ENCODE measurements at regions not wholly inside any gene's neighbourhood (a gene's known extent, or its start where the extent isn't known, plus 50 kb on each side); places are given as distances from the start of the nearest gene placed in this dataset.

GRCh38 chr6:22150368-22151035, 146.3 kb downstream of the PRL start:
- no peaks in the 10 kb centered on the region for H3K9me3 ChIP-seq (replicated peaks; ENCODE audit: control insufficient read depth, insufficient read depth, low read length)
- H3K9ac ChIP-seq (replicated peaks; ENCODE audit: extremely low read depth, insufficient read depth, low read length) = no peak overlapping the region
- H2AFZ ChIP-seq (ENCODE audit: low read depth, low read length) = no peak overlapping the region
- no peak overlapping the region for H3K4me2 ChIP-seq (ENCODE audit: insufficient read depth, low read length)
- intact Hi-C loops (cut with micrococcal nuclease) (no loop called here), dilution Hi-C loops (cut with MboI; ENCODE audit: extremely low pct_ligation_motif_present, low sequenced_read_pairs) (no loop called here)
- no peak overlapping the region for H3K27ac ChIP-seq (ENCODE audit: insufficient read depth, low read depth, low read length)
- H3K27me3 ChIP-seq (ENCODE audit: control insufficient read depth in 2 of 2, insufficient read depth in 2 of 2, low read length in 2 of 2) = no peaks in the 10 kb centered on the region
- POLR2A ChIA-PET = no interaction called here
- no TSS peak for BruUV-seq (replicated peaks)
- H3K4me1 ChIP-seq (ENCODE audit: control insufficient read depth, extremely low read depth, insufficient read depth, low read length) = peaks cover 17% of the 10 kb centered on the region
- H3K4me3 ChIP-seq (replicated peaks in 1 of 3; ENCODE audit: insufficient read depth in 1 of 3, low read depth in 1 of 3, low read length in 3 of 3) = no peak overlapping the region
- no peak for DNase-seq (ENCODE audit: low read depth, low spot score)
- CTCF ChIA-PET = no interaction called here
- no peak for TF ChIP-seq POLR2AphosphoS5 (IDR thresholded peaks at IDR 0.05; ENCODE audit: insufficient read depth, low read depth, low read length)
- TF ChIP-seq EZH2 (IDR thresholded peaks at IDR 0.05; ENCODE audit: borderline replicate concordance, low read depth, low read length, severe bottlenecking) = no peak
- no peak for TF ChIP-seq POLR2A (IDR thresholded peaks at IDR 0.05; ENCODE audit: low read depth, low read length)
- no peak for TF ChIP-seq MYC (IDR thresholded peaks at IDR 0.05; ENCODE audit: low read depth, low read length)
- no peak for TF ChIP-seq CTCF (IDR thresholded peaks at IDR 0.05; ENCODE audit: extremely low read depth in 1 of 2, insufficient read depth in 1 of 2, low read depth in 1 of 2, low read length in 2 of 2)
- no peak for TF ChIP-seq JUN (IDR thresholded peaks at IDR 0.05; ENCODE audit: borderline replicate concordance, insufficient read depth, insufficient read length, low read depth)
- no peak for FAIRE-seq
- no peaks in the 10 kb centered on the region for H3K79me2 ChIP-seq (ENCODE audit: control insufficient read depth, insufficient read depth, low read length)
- H3K36me3 ChIP-seq (ENCODE audit: control insufficient read depth in 2 of 2, extremely low read depth in 1 of 2, insufficient read depth in 2 of 2, low read length in 2 of 2) = no peaks in the 10 kb centered on the region
- H4K20me1 ChIP-seq (replicated peaks; ENCODE audit: control insufficient read depth, extremely low read depth, insufficient read depth, low read length) = no peaks in the 10 kb centered on the region
- H3K9me1 ChIP-seq (replicated peaks; ENCODE audit: control insufficient read depth, extremely low read depth, insufficient read depth, low read length) = no peaks in the 10 kb centered on the region

DNA sequence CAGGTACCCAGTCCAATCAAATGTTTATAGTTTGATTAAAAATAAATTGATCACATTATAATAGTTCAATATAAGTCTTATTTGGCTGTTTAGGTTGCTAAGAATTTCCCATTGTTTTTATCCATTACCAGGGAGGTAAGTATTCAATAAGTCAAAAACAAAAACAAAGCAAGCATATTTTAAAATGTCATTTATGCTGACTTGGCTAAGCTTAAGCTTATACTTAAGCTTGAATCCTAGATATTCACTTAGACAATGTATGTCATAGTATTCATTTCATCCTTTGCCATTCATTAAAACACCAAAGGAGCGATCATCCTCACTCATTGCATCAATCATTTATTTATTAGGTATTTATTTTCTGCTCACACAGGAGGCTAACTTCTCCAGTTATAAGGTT, 144.9 kb downstream of the PRL start:
- Histone ChIP-seq H3K27ac (ENCODE audit: insufficient read depth, low read depth, low read length) (no peak overlapping the region), H3K4me1 (ENCODE audit: control insufficient read depth, extremely low read depth, insufficient read depth, low read length) (peaks cover 10% of the 10 kb centered on the region), H3K79me2 (ENCODE audit: control insufficient read depth, insufficient read depth, low read length) (no peaks in the 10 kb centered on the region), H3K4me3 (replicated peaks in 1 of 3; ENCODE audit: insufficient read depth in 1 of 3, low read depth in 1 of 3, low read length in 3 of 3) (no peak overlapping the region), H3K27me3 (ENCODE audit: control insufficient read depth in 2 of 2, insufficient read depth in 2 of 2, low read length in 2 of 2) (no peaks in the 10 kb centered on the region), H4K20me1 (replicated peaks; ENCODE audit: control insufficient read depth, extremely low read depth, insufficient read depth, low read length) (no peaks in the 10 kb centered on the region), H3K9me1 (replicated peaks; ENCODE audit: control insufficient read depth, extremely low read depth, insufficient read depth, low read length) (no peaks in the 10 kb centered on the region), H3K9ac (replicated peaks; ENCODE audit: extremely low read depth, insufficient read depth, low read length) (no peak overlapping the region), H3K9me3 (replicated peaks; ENCODE audit: control insufficient read depth, insufficient read depth, low read length) (no peaks in the 10 kb centered on the region), H3K4me2 (ENCODE audit: insufficient read depth, low read length) (no peak overlapping the region), H3K36me3 (ENCODE audit: control insufficient read depth in 2 of 2, extremely low read depth in 1 of 2, insufficient read depth in 2 of 2, low read length in 2 of 2) (no peaks in the 10 kb centered on the region), H2AFZ (ENCODE audit: low read depth, low read length) (no peak overlapping the region)
- FAIRE-seq (no peak), DNase-seq (ENCODE audit: low read depth, low spot score) (no peak)
- BruUV-seq (replicated peaks) = no TSS peak
- ChIA-PET CTCF (no interaction called here), POLR2A (no interaction called here)
- intact Hi-C loops (cut with micrococcal nuclease) (no loop called here), dilution Hi-C loops (cut with MboI; ENCODE audit: extremely low pct_ligation_motif_present, low sequenced_read_pairs) (no loop called here)
- no peak for TF ChIP-seq FOS (IDR thresholded peaks at IDR 0.05; ENCODE audit: borderline replicate concordance, insufficient read depth, low read length)
- no peak for TF ChIP-seq GATA2 (IDR thresholded peaks at IDR 0.05; ENCODE audit: insufficient read depth, insufficient read length, low read depth, low read length)
- TF ChIP-seq POLR2AphosphoS5 (IDR thresholded peaks at IDR 0.05; ENCODE audit: insufficient read depth, low read depth, low read length) = no peak
- no peak for TF ChIP-seq MYC (IDR thresholded peaks at IDR 0.05; ENCODE audit: low read depth, low read length)
- no peak for TF ChIP-seq JUN (IDR thresholded peaks at IDR 0.05; ENCODE audit: borderline replicate concordance, insufficient read depth, insufficient read length, low read depth)
- no peak for TF ChIP-seq EZH2 (IDR thresholded peaks at IDR 0.05; ENCODE audit: borderline replicate concordance, low read depth, low read length, severe bottlenecking)
- TF ChIP-seq POLR2A (IDR thresholded peaks at IDR 0.05; ENCODE audit: low read depth, low read length) = no peak
- no peak for TF ChIP-seq CTCF (IDR thresholded peaks at IDR 0.05; ENCODE audit: extremely low read depth in 1 of 2, insufficient read depth in 1 of 2, low read depth in 1 of 2, low read length in 2 of 2)
- TF ChIP-seq, protein P1, sequence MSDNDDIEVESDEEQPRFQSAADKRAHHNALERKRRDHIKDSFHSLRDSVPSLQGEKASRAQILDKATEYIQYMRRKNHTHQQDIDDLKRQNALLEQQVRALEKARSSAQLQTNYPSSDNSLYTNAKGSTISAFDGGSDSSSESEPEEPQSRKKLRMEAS (IDR thresholded peaks at IDR 0.05; ENCODE audit: insufficient read depth, insufficient read length) = no peak

Measured in endothelial cell of umbilical vein (primary cell).